GM10266 (cell line): ENCODE measurements at regions not wholly inside any gene's neighbourhood (a gene's known extent, or its start where the extent isn't known, plus 50 kb on each side); places are given as distances from the start of the nearest gene placed in this dataset.

Experiments
- DNase-seq: peaks from one replicate; pipeline ENCODE4 v3.0.0; 2012; ENCODE audit errors: extremely low spot score
- CTCF ChIP-seq: IDR thresholded peaks from 2 replicates; pipeline ENCODE4 v1.5.1; 2012; ENCODE audit warnings: mild to moderate bottlenecking, low read depth; ENCODE audit not compliant: control insufficient read depth, insufficient read depth; ENCODE audit errors: missing control alignments

DNA sequence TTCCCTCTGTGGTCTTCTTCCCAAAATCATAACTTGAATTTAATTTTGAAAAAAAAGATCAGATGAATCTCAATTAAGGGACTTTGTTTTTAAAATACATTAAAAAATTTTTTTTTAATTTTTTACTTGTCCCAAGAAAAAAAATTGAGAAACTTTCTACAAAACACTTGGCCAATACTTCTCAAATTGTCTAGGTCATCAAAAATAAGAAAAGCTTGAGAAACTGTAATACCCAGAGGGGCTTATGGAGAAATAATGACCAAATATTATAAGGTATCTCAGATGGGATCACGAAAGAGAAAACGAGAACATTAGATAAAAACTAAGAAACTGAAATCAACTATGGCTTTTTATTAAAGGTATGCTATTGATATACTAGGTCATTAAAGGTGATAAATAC lies 835.0 kb downstream of the GATA3 start:
- no peak for DNase-seq
- no peak for TF ChIP-seq CTCF

- no peak for TF ChIP-seq CTCF
- DNase-seq: no peak
Observed at GRCh38 chr10:8893102-8893501, 838.6 kb downstream of the GATA3 start.

- no peak for DNase-seq
- no peak for TF ChIP-seq CTCF
Observed at GRCh38 chr10:8894148-8894547, 839.7 kb downstream of the GATA3 start.

GRCh38 chr10:8897769-8898168 lies 843.3 kb downstream of the GATA3 start:
- no peak for DNase-seq
- TF ChIP-seq CTCF: no peak

DNA sequence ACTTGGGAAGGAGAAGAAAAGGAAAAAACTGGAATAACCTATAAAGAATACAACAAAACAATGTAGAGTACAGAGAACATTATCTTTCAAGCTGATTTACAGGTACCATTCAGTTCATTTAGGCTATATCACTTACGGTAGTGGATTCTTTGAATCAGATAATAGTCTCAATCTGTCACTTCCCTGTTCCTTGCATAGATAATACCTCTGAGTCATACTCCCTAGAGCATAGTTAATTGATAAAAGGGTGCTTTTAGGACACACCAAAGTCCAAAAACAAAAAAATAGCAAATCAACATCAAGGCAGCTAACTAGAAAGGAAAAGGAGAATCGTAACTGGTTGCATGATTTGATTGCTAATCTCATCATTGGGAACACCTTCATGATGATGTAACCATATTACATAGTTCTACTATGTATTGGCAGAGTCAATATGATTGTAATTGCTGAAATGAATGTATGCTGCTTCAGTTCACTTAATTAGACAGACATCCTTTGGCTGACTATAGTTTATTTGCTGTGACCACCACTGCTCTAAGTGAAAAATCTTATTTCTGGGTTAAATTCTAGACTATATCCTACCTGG lies 844.4 kb downstream of the GATA3 start:
- no peak for DNase-seq
- no peak for TF ChIP-seq CTCF

DNA sequence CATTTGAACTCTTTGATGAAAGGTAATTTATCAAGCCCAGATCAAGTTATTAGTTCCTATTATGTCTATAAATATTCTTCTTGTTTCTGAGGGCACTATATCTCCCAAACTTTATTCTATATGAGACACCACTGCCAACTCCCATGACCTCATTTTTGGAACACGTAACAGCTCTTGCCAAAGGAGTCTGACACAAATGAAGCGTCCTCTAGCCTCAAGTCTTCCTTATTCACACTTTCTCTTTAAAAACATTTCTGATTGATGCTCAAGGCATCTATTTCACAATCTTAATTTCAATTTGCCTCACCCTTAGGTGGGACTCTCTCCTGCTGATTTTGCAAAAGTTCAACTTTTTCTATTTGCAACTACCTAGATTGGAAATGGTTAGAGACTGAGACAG lies 848.4 kb downstream of the GATA3 start:
- no peak for DNase-seq
- TF ChIP-seq CTCF: no peak

DNA sequence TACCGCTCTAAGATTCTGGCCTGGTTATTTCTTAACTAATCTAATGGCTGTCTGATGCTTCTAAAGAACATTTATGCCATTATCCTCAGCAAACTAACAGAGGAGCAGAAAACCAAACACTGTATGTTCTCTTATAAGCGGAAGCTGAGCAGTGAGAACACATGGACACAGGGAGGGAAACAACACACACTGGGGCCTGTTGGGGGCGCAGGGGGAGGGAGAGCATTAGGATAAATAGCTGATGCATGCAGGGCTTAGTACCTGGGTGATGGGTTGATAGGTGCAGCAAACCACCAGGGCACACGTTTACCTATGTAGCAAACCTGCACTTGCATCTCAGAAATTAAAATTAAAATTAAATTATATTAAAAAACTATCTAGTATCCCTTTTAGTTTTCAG lies 853.5 kb downstream of the GATA3 start:
- TF ChIP-seq CTCF: no peak
- DNase-seq: no peak
